NCI-H2029 treated with DMSO at 0.1 percent for 48 hours (cell line): ENCODE measurements at regions not wholly inside any gene's neighbourhood (a gene's known extent, or its start where the extent isn't known, plus 50 kb on each side); places are given as distances from the start of the nearest gene placed in this dataset.

Experiments used
- DNase-seq: peaks from one replicate; lab custom pipeline; 2025; lab: John Stamatoyannopoulos, UW

GRCh38 chr2:167430447-167430846, 542.2 kb downstream of the XIRP2 start:
- no peak for DNase-seq

- DNase-seq, result no peak
Measured at GRCh38 chr2:167424803-167425755, 536.8 kb downstream of the XIRP2 start.

- no peak for DNase-seq
Measured at GRCh38 chr2:167424221-167424620, 535.9 kb downstream of the XIRP2 start.

- DNase-seq, result no peak
Measured at GRCh38 chr2:167423731-167424130, 535.5 kb downstream of the XIRP2 start.

GRCh38 chr2:167420211-167420610, 531.9 kb downstream of the XIRP2 start:
- no peak for DNase-seq

GRCh38 chr2:167415068-167415467, 526.8 kb downstream of the XIRP2 start:
- DNase-seq, result no peak

- DNase-seq, result no peak
Measured at GRCh38 chr2:167411367-167411766, 523.1 kb downstream of the XIRP2 start.

- DNase-seq, result no peak
Measured at GRCh38 chr2:167406558-167406957, 518.3 kb downstream of the XIRP2 start.

GRCh38 chr2:167404627-167405284, 516.5 kb downstream of the XIRP2 start:
- no peak for DNase-seq

GRCh38 chr2:167401309-167401708, 513.0 kb downstream of the XIRP2 start:
- no peak for DNase-seq

GRCh38 chr2:167400546-167400945, 512.3 kb downstream of the XIRP2 start:
- no peak for DNase-seq

GRCh38 chr2:167398873-167399272, 510.6 kb downstream of the XIRP2 start:
- DNase-seq, result no peak

- no peak for DNase-seq
Measured at GRCh38 chr2:167388901-167389300, 500.6 kb downstream of the XIRP2 start.

GRCh38 chr2:167388497-167388896, 500.2 kb downstream of the XIRP2 start:
- DNase-seq, result no peak

- no peak for DNase-seq
Measured at GRCh38 chr2:167386694-167387093, 498.4 kb downstream of the XIRP2 start.

GRCh38 chr2:167383610-167384194, 495.4 kb downstream of the XIRP2 start:
- DNase-seq, result no peak

- DNase-seq, result no peak
Measured at GRCh38 chr2:167381349-167381748, 493.1 kb downstream of the XIRP2 start.

- no peak for DNase-seq
Measured at GRCh38 chr2:167380555-167380954, 492.3 kb downstream of the XIRP2 start.

GRCh38 chr2:167380094-167380493, 491.8 kb downstream of the XIRP2 start:
- no peak for DNase-seq

GRCh38 chr2:167369083-167369482, 480.8 kb downstream of the XIRP2 start:
- DNase-seq, result no peak

GRCh38 chr2:167368371-167368770, 480.1 kb downstream of the XIRP2 start:
- no peak for DNase-seq

- no peak for DNase-seq
Measured at GRCh38 chr2:167365216-167365615, 476.9 kb downstream of the XIRP2 start.

- DNase-seq, result no peak
Measured at GRCh38 chr2:167361426-167361825, 473.1 kb downstream of the XIRP2 start.
